ENCODE measurements at regions not wholly inside any gene's neighbourhood (a gene's known extent, or its start where the extent isn't known, plus 50 kb on each side); places are given as distances from the start of the nearest gene placed in this dataset.

DNA sequence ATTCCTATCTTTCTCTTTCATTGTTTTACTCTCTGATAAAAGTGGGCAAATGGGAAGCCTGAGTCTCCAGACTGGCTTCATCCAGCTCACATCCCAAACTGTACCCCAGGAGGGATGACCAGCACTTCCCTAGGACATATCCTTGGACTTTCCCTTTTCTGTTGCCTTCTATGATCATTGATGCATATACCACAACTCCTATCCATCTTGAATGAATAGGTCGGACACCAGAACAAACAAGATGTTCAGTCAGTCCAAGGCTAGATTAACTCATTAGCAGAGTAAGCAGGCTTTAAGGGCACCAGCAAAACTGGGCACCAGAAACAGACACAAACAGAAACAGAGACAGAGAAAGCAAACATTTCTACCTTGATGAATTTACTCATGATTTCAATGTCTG lies 159.1 kb upstream of the RGMB start:
- TF ChIP-seq ESRRG (CRISPR knock-in tag; IDR thresholded peaks at IDR 0.05) (no peak), SNAI2 (CRISPR knock-in tag; IDR thresholded peaks at IDR 0.05) (no peak), CSDC2 (CRISPR knock-in tag; IDR thresholded peaks at IDR 0.05) (no peak), RARB (CRISPR knock-in tag; IDR thresholded peaks at IDR 0.05) (no peak), ZNF8 (CRISPR knock-in tag; IDR thresholded peaks at IDR 0.05) (no peak), ZC3H10 (CRISPR knock-in tag; IDR thresholded peaks at IDR 0.05) (no peak)
- TF ChIP-seq, protein P1, sequence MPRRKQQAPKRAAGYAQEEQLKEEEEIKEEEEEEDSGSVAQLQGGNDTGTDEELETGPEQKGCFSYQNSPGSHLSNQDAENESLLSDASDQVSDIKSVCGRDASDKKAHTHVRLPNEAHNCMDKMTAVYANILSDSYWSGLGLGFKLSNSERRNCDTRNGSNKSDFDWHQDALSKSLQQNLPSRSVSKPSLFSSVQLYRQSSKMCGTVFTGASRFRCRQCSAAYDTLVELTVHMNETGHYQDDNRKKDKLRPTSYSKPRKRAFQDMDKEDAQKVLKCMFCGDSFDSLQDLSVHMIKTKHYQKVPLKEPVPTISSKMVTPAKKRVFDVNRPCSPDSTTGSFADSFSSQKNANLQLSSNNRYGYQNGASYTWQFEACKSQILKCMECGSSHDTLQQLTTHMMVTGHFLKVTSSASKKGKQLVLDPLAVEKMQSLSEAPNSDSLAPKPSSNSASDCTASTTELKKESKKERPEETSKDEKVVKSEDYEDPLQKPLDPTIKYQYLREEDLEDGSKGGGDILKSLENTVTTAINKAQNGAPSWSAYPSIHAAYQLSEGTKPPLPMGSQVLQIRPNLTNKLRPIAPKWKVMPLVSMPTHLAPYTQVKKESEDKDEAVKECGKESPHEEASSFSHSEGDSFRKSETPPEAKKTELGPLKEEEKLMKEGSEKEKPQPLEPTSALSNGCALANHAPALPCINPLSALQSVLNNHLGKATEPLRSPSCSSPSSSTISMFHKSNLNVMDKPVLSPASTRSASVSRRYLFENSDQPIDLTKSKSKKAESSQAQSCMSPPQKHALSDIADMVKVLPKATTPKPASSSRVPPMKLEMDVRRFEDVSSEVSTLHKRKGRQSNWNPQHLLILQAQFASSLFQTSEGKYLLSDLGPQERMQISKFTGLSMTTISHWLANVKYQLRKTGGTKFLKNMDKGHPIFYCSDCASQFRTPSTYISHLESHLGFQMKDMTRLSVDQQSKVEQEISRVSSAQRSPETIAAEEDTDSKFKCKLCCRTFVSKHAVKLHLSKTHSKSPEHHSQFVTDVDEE (CRISPR knock-in tag; IDR thresholded peaks at IDR 0.05): no peak
- TF ChIP-seq, protein P2, sequence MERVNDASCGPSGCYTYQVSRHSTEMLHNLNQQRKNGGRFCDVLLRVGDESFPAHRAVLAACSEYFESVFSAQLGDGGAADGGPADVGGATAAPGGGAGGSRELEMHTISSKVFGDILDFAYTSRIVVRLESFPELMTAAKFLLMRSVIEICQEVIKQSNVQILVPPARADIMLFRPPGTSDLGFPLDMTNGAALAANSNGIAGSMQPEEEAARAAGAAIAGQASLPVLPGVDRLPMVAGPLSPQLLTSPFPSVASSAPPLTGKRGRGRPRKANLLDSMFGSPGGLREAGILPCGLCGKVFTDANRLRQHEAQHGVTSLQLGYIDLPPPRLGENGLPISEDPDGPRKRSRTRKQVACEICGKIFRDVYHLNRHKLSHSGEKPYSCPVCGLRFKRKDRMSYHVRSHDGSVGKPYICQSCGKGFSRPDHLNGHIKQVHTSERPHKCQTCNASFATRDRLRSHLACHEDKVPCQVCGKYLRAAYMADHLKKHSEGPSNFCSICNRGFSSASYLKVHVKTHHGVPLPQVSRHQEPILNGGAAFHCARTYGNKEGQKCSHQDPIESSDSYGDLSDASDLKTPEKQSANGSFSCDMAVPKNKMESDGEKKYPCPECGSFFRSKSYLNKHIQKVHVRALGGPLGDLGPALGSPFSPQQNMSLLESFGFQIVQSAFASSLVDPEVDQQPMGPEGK (CRISPR knock-in tag; IDR thresholded peaks at IDR 0.05; ENCODE audit: borderline replicate concordance): no peak
